NCI-H748 (cell line): ENCODE measurements at regions not wholly inside any gene's neighbourhood (a gene's known extent, or its start where the extent isn't known, plus 50 kb on each side); places are given as distances from the start of the nearest gene placed in this dataset.

ENCODE experiments used
- DNase-seq: peaks from one replicate; lab custom pipeline; 2025; ENCODE audit not compliant: unreplicated experiment; lab: John Stamatoyannopoulos, UW

DNA sequence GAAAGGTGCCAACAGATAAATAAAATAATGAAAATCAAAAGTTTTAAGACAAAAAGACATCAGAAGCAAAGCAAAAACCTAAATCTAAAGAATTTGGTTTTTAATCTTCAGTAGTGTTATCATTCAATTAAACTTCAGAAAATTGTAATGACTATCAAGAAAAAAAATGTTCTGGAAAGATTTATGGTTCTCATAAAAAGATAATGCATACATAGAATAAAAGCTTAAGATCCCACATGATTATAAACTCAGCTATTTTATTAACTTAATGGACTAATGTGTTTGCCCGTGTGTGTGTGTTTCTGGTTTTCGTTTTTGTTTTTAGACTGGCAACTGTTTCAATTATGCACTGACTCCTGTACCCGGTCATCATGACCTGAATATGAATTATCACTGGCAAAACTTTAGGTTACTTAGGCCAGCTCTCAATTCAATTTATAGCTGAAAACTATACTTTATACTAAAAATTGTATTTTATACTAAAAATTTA, 217.5 kb upstream of the DKK2 start:
- no peak for DNase-seq

DNA sequence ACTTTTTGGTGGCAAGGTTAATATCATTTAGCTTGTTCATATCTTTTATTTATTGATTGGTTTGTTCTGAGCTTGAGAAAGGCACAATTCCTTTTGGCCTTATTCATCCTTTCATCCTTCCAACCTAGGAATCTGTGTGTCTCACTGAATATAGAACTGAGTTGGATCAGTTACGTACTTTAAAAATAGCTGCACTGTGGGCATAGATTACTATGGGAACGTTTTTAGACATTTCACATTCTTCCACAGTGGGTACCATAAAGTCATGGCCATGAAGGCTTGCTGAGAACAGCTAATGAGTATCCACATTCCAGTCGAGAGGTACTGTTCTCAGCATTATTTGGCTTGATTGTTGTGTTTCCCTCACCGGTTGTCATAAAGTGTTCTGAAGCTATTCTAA, 217.0 kb upstream of the DKK2 start:
- no peak for DNase-seq

- DNase-seq, result no peak
Measured at GRCh38 chr4:107252571-107252970, 216.5 kb upstream of the DKK2 start.

GRCh38 chr4:107248571-107248970, 212.5 kb upstream of the DKK2 start:
- no peak for DNase-seq

- DNase-seq, result no peak
Measured at GRCh38 chr4:107247738-107248137, 211.6 kb upstream of the DKK2 start.

GRCh38 chr4:107246761-107247160, 210.6 kb upstream of the DKK2 start:
- DNase-seq, result no peak

DNA sequence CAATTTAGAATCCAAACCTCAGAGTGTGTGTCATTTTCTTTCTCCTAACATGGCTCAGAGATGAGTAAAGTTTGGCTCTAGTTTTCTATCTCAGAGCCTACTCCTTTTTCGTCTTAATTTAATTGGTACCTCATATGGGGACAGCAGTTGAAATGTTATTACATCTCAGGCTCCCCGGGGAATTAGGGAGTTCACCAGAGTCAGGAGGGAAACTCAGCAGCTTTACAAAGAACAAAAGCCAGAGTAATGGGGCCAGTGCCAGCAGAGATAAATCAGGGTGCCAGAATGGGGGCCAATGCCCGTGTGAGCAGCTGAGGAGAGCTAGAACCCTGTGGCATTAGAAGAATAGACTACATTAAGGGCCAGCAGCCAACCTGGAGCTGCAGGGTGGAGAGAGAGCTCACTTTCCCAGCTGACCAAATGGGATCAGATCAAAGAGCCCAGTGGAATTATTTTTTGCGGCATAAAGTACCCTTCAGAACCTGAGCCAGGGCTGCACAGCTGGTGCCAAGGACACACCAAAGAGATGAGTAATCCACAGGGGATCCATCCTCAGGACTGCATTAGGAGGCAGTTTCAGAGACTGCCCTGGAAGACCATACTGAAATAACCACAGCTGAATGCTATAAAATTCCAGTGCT, 207.1 kb upstream of the DKK2 start:
- DNase-seq, result peak; percentile 7

- DNase-seq, result no peak
Measured at GRCh38 chr4:107220976-107221375, 184.9 kb upstream of the DKK2 start.

GRCh38 chr4:107219681-107220080, 183.6 kb upstream of the DKK2 start:
- DNase-seq, result no peak

- no peak for DNase-seq
Measured at GRCh38 chr4:107216379-107216778, 180.3 kb upstream of the DKK2 start.

DNA sequence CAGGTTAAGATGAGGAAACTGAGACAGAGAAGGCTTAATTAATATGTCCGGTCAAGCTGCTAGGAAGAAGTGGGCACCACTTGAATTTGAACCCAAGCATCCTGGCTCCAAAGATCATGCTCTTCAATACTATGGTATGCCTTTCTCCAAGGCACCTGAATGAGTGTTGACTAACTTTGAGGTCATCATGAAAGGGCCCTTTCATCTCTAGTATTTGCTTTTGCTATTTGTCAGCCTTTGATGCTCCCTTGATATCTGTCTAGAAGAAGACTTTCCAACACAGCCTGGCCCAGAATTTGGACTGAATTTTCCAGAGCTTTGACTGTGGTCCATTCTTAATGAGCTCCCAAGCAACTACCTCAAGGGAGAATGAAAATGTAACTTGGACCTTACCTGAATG, 179.1 kb upstream of the DKK2 start:
- no peak for DNase-seq

- DNase-seq, result no peak
Measured at GRCh38 chr4:107213880-107214279, 177.8 kb upstream of the DKK2 start.

DNA sequence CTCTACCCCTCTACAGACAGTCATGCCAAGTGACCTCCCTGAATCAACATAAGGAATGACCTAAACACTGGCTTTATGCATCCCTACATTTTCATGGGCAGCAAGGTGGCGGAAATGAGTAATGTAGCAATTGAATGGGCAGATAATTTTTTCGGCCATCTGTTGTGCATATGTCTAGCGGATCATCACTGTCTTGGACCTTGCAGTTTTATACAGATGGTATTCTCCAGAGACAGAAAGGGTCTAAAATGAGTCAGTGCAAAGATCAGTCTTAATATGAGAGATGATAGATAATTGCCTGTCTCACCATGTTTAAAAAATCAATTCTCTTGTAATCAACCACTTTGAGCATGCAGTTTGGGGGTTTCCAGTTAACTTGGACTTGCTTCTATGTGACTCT, 177.3 kb upstream of the DKK2 start:
- DNase-seq, result no peak

GRCh38 chr4:107212565-107212964, 176.5 kb upstream of the DKK2 start:
- DNase-seq, result no peak

DNA sequence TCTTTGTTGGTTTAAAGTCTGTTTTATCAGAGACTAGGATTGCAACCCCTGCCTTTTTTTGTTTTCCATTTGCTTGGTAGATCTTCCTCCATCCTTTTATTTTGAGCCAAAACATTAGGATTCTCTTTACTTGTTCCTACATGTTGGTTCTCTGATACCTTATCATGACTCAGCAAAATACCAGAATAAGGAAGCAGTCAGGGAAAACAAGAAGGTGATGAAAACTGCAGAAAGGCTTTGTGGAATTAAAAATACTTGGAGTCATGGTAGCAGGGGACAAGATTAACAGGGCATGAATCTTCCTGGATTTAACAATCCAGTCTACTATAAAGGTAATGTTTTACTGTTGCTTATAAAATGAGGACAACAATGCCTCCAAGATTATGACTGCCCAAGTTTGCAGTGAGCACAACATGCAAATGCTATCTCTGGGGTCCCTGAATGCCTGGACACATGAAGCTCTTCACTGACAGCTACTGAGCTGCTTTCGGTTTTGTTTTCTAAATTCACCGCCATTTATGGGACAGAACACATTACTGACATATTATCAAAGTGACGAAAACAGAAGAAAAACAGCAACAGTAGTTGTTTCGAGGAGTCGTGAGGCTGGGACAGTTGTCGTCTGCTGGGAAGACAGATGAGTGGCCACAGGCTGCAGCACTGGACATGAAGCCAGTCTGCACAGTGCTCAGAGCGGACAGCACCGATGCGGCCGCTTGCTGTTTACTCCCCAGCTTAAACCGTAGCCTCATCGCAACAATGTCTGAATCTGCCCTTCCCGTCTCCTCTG, 174.5 kb upstream of the DKK2 start:
- peak; percentile 22 for DNase-seq

DNA sequence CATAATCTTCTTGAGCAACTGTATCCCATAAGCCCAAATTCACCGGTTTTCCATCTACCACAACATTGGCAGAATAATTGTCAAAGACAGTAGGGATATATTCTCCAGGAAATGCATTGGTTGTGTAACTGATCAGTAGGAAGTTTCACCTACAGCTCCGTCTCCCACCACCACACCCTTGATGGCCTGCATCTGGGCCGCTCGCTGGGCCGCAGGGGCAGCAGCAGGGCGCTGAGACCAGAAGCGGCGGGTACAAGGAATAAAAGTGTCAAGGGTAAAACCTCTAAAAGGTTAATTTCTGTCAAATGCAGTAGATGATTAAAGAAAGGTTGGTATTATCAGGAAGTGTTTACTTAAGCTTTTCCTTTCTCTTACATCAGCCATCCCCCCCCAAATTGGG, 167.6 kb upstream of the DKK2 start:
- no peak for DNase-seq

DNA sequence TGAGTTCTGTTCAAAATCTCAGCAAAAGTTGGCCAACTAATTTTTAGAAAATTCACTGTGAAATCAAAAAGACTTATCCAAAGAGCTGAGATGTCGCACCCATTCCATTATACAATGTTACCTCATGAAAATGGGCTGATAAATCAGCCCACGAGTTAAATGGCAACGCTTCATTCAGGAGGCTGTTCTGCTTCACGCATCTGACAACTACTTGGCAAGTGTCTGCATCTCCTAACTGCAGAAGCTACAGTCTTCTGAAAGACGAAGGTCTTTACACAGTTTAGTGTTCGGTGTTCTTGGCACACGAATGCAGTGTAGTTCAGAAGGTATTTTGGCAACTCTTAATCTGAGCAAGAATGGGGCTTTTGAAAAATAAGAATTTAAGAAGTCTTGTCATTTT, 166.6 kb upstream of the DKK2 start:
- no peak for DNase-seq

DNA sequence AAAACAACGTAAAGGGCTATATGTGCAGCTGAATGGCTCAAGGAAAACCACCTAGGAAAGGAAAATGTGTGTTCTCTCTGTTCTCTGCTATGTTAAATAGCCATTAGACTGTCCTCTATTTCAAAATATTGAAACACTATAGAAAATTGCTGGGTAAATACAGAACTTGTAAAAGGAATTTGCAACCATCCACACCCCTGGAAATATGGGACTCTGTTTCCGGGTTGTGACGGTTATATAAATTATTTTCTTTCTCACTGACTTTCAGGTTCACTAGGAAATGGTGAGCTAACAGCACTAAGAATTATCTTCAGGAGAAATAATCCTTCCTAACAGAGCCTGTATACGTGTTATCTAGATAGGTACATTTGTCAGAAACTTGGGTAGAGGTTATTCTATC, 161.0 kb upstream of the DKK2 start:
- no peak for DNase-seq

GRCh38 chr4:107196312-107196711, 160.2 kb upstream of the DKK2 start:
- DNase-seq, result no peak

- DNase-seq, result no peak
Measured at GRCh38 chr4:107194005-107194404, 157.9 kb upstream of the DKK2 start.

- DNase-seq, result no peak
Measured at GRCh38 chr4:107192601-107193000, 156.5 kb upstream of the DKK2 start.

GRCh38 chr4:107187091-107187490, 151.0 kb upstream of the DKK2 start:
- DNase-seq, result no peak
